Astrocyte (in vitro differentiated cells and primary cell): ENCODE measurements at regions not wholly inside any gene's neighbourhood (a gene's known extent, or its start where the extent isn't known, plus 50 kb on each side); places are given as distances from the start of the nearest gene placed in this dataset.

Experiments
- DNase-seq: peaks from one replicate; pipeline ENCODE4 v3.0.0-alpha.2; 2010; ENCODE audit warnings: low read depth
- FAIRE-seq: peaks from 2 replicates; lab custom pipeline; 2011; peaks lifted over from hg19 to GRCh38; lab: Jason Lieb, UNC
- H2AFZ ChIP-seq: 2 replicates; pipeline ENCODE4 v1.6.0; 2012; ENCODE audit warnings: low read depth, low read length, inconsistent platforms
- H3K27ac ChIP-seq: 2 replicates; pipeline ENCODE4 v1.5.1; 2011; ENCODE audit warnings: low read depth, low read length, inconsistent platforms
- H3K27me3 ChIP-seq: 2 replicates; pipeline ENCODE4 v1.6.0; 2011; ENCODE audit warnings: low read length, inconsistent platforms; ENCODE audit not compliant: insufficient read depth
- H3K36me3 ChIP-seq: 2 replicates; pipeline ENCODE4 v1.5.1; 2011; ENCODE audit warnings: low read length, inconsistent platforms; ENCODE audit not compliant: insufficient read depth
- H3K4me1 ChIP-seq: 2 replicates; pipeline ENCODE4 v1.5.1; 2011; ENCODE audit warnings: low read length, inconsistent platforms; ENCODE audit not compliant: insufficient read depth
- H3K4me2 ChIP-seq: 2 replicates; pipeline ENCODE4 v1.6.0; 2012; ENCODE audit warnings: low read length, inconsistent platforms
- H3K4me3 ChIP-seq: 2 replicates; pipeline ENCODE4 v1.5.1; 2011; ENCODE audit warnings: low read depth, mild to moderate bottlenecking, low read length, inconsistent platforms; ENCODE audit not compliant: insufficient read depth
- H3K79me2 ChIP-seq: 2 replicates; pipeline ENCODE4 v1.6.0; 2012; ENCODE audit warnings: mild to moderate bottlenecking, low read length, inconsistent platforms; ENCODE audit not compliant: insufficient read depth
- H3K9ac ChIP-seq: 2 replicates; pipeline ENCODE4 v1.6.0; 2012; ENCODE audit warnings: mild to moderate bottlenecking, low read length, inconsistent platforms
- H3K9me3 ChIP-seq: 2 replicates; pipeline ENCODE4 v1.5.1; 2012; ENCODE audit warnings: low read depth, mild to moderate bottlenecking, low read length, inconsistent platforms; ENCODE audit not compliant: insufficient read depth
- H4K20me1 ChIP-seq: 2 replicates; pipeline ENCODE4 v1.6.0; 2012; ENCODE audit warnings: low read length, inconsistent platforms; ENCODE audit not compliant: insufficient read depth
- H3K27ac Mint-ChIP-seq: one replicate; pipeline ENCODE4 v1.8.0; 2021; ENCODE audit warnings: mild to moderate bottlenecking, mixed read lengths; ENCODE audit not compliant: unreplicated experiment
- H3K27me3 Mint-ChIP-seq: one replicate; pipeline ENCODE4 v1.8.0; 2021; ENCODE audit warnings: low read depth, mixed read lengths; ENCODE audit not compliant: unreplicated experiment
- H3K36me3 Mint-ChIP-seq: one replicate; pipeline ENCODE4 v1.8.0; 2021; ENCODE audit warnings: low read depth, mixed read lengths; ENCODE audit not compliant: unreplicated experiment
- H3K4me1 Mint-ChIP-seq: one replicate; pipeline ENCODE4 v1.8.0; 2021; ENCODE audit warnings: low read depth, mixed read lengths; ENCODE audit not compliant: unreplicated experiment
- H3K4me3 Mint-ChIP-seq: one replicate; pipeline ENCODE4 v1.8.0; 2021; ENCODE audit warnings: mild to moderate bottlenecking, moderate library complexity, mixed read lengths; ENCODE audit not compliant: unreplicated experiment
- H3K9me3 Mint-ChIP-seq: one replicate; pipeline ENCODE4 v1.8.0; 2021; ENCODE audit warnings: mild to moderate bottlenecking, mixed read lengths; ENCODE audit not compliant: unreplicated experiment
- CTCF ChIP-seq: IDR thresholded peaks from 2 replicates; pipeline ENCODE4 v1.5.1; 2011; ENCODE audit warnings: low read depth, mild to moderate bottlenecking, inconsistent platforms, low read length, moderate library complexity; ENCODE audit not compliant: insufficient read depth
- EZH2 ChIP-seq: IDR thresholded peaks from 2 replicates; pipeline ENCODE4 v1.6.1; 2012; ENCODE audit warnings: mild to moderate bottlenecking, low read length, inconsistent platforms; ENCODE audit not compliant: insufficient read depth

GRCh38 chr19:29086182-29086581 is 126.8 kb downstream of the UQCRFS1 start:
- Mint-ChIP-seq H3K4me1 (peaks cover 7% of the 10 kb centered on the region), H3K27ac (no peak overlapping the region)

GRCh38 chr19:29085630-29086029 is 127.3 kb downstream of the UQCRFS1 start:
- H3K27ac Mint-ChIP-seq, result peak overlapping the region; percentile 36
- Histone ChIP-seq H3K4me2 (no peak overlapping the region), H3K27ac (no peak overlapping the region), H2AFZ (no peak overlapping the region), H4K20me1 (no peaks in the 10 kb centered on the region), H3K27me3 (no peaks in the 10 kb centered on the region), H3K4me1 (no peaks in the 10 kb centered on the region), H3K36me3 (no peaks in the 10 kb centered on the region), H3K9me3 (peaks cover 10% of the 10 kb centered on the region), H3K9ac (no peak overlapping the region), H3K4me3 (no peak overlapping the region), H3K79me2 (no peaks in the 10 kb centered on the region)
- peaks cover 4% of the 10 kb centered on the region for H3K4me1 Mint-ChIP-seq
- TF ChIP-seq EZH2 (no peak), CTCF (no peak)
- H3K4me3 Mint-ChIP-seq, result no peak overlapping the region
- no peak for DNase-seq
- H3K9me3 Mint-ChIP-seq, result peaks cover 10% of the 10 kb centered on the region
- no peak for FAIRE-seq
- H3K36me3 Mint-ChIP-seq, result no peaks in the 10 kb centered on the region
- H3K27me3 Mint-ChIP-seq, result peaks cover 34% of the 10 kb centered on the region

More at GRCh38 chr19:29086182-29086581, 126.8 kb downstream of the UQCRFS1 start:
- no peak for TF ChIP-seq CTCF
- TF ChIP-seq EZH2, result no peak
- no peaks in the 10 kb centered on the region for H3K27me3 ChIP-seq
- no peaks in the 10 kb centered on the region for H3K4me1 ChIP-seq
- H4K20me1 ChIP-seq, result no peaks in the 10 kb centered on the region
- H3K4me2 ChIP-seq, result no peak overlapping the region
- FAIRE-seq (no peak), DNase-seq (no peak)
- H3K4me3 ChIP-seq, result no peak overlapping the region
- H3K9me3 ChIP-seq, result peaks cover 10% of the 10 kb centered on the region
- no peaks in the 10 kb centered on the region for H3K79me2 ChIP-seq
- H3K4me3 Mint-ChIP-seq, result no peak overlapping the region
- H3K9me3 Mint-ChIP-seq, result peaks cover 10% of the 10 kb centered on the region
- no peak overlapping the region for H2AFZ ChIP-seq
- no peaks in the 10 kb centered on the region for H3K36me3 ChIP-seq
- no peak overlapping the region for H3K9ac ChIP-seq
- H3K36me3 Mint-ChIP-seq, result no peaks in the 10 kb centered on the region
- peaks cover 31% of the 10 kb centered on the region for H3K27me3 Mint-ChIP-seq
- H3K27ac ChIP-seq, result no peak overlapping the region

GRCh38 chr19:29085206-29085605 is 127.7 kb downstream of the UQCRFS1 start:
- peaks cover 6% of the 10 kb centered on the region for H3K9me3 Mint-ChIP-seq
- FAIRE-seq, result no peak

More at GRCh38 chr19:29085206-29085605, 127.7 kb downstream of the UQCRFS1 start:
- no peak overlapping the region for H3K27ac ChIP-seq
- H3K27ac Mint-ChIP-seq, result no peak overlapping the region
- peaks cover 10% of the 10 kb centered on the region for H3K9me3 ChIP-seq
- peaks cover 32% of the 10 kb centered on the region for H3K27me3 Mint-ChIP-seq
- H3K36me3 ChIP-seq, result no peaks in the 10 kb centered on the region
- no peak overlapping the region for H3K4me3 ChIP-seq
- H3K36me3 Mint-ChIP-seq, result no peaks in the 10 kb centered on the region
- no peak overlapping the region for H3K4me2 ChIP-seq
- H4K20me1 ChIP-seq, result no peaks in the 10 kb centered on the region
- no peak overlapping the region for H3K9ac ChIP-seq
- H3K4me1 ChIP-seq, result no peaks in the 10 kb centered on the region
- H3K4me3 Mint-ChIP-seq, result no peak overlapping the region
- no peak for DNase-seq
- no peaks in the 10 kb centered on the region for H3K79me2 ChIP-seq
- no peaks in the 10 kb centered on the region for H3K4me1 Mint-ChIP-seq
- no peak for TF ChIP-seq CTCF
- no peak for TF ChIP-seq EZH2
- no peaks in the 10 kb centered on the region for H3K27me3 ChIP-seq
- no peak overlapping the region for H2AFZ ChIP-seq
